GM18870 (cell line): ENCODE measurements at regions not wholly inside any gene's neighbourhood (a gene's known extent, or its start where the extent isn't known, plus 50 kb on each side); places are given as distances from the start of the nearest gene placed in this dataset.

ENCODE experiments used
- ATAC-seq: cut with Tn5 transposase; IDR thresholded peaks from one replicate; pipeline ENCODE4 v1.9.1; 2021; ENCODE audit warnings: moderate library complexity; ENCODE audit not compliant: unreplicated experiment

DNA sequence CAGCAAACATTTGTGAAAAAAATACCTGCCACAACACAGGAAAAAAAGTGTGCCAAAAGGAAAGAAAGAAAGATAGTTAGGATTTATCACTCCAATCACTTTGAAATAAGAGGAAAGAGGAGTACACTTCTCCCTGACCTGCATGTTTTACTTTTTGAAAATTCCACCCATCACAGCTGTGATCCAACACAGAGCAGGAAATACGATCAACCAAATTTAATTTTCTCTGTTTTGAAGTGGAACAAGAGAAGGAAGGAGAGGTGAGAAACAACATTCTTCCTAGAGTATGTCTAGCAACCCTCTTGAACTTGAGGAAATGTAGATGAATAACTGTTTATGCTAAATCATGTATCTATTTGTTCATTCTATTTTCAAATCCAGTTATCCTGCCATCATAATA, 284.7 kb upstream of the SYT1 start:
- no peak for ATAC-seq

GRCh38 chr12:78580296-78580695, 284.3 kb upstream of the SYT1 start:
- ATAC-seq = no peak

- ATAC-seq = no peak
Observed at GRCh38 chr12:78584695-78585094, 279.9 kb upstream of the SYT1 start.

GRCh38 chr12:78585132-78585531, 279.4 kb upstream of the SYT1 start:
- no peak for ATAC-seq

GRCh38 chr12:78586790-78587189, 277.8 kb upstream of the SYT1 start:
- ATAC-seq = no peak

DNA sequence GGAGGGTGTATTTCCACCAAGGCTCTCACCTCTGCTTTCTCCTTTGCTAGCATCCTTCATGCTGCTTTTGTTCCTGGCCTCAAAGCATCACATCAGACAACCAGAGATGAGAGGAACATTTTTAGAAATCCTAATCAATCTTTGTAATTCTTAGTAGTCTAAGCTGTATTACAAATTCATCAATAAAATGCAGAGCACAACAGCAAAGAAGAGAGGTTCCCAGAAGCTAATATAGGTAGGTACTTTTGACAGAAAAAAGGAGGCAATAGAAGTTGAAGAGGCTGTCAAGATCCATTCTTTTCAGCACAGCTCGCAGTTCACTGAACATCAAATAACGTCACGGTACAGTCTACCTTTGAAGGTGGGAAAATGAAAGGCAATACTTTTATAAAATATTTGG, 265.2 kb upstream of the SYT1 start:
- ATAC-seq = no peak

DNA sequence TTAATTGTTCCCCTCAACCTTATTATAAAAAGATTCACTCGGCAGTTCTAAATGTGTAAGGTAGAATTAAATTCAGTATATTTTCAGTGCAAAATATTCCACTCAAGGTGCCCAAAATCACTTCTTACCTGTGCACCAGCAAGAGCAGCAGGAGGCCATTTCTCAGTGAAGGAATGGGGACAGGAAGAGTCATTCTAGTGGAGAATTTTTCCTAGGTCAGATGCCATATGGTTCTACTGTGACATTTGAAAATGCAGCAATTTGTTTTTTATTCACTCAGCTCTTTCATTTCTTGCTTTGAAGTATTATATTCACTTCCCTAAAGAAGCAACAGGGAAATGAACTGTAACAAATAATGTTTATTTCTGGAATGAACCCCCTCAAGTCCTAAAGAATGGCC, 264.0 kb upstream of the SYT1 start:
- ATAC-seq = no peak

- no peak for ATAC-seq
Observed at GRCh38 chr12:78611504-78611903, 253.1 kb upstream of the SYT1 start.

GRCh38 chr12:78612190-78612589, 252.4 kb upstream of the SYT1 start:
- ATAC-seq = no peak

DNA sequence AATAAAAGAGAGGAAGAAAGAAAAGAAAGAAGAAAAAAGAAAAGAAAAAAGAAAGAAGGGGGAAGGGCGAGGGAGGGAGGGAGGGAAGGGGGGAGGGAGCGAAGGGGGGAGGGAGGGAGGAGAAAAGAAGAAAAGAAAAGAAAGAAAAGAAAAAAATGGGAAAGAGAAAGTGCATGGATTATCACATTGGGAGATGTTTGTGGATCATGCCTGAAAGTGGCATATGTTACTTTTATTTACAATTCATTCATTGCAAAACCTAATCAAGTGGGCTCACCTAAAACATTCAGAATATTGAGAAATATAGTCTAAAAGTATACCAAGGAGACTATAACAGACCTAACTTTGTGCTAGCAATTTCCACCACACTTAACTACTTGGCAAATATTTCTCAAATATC, 246.9 kb upstream of the SYT1 start:
- no peak for ATAC-seq

GRCh38 chr12:78622529-78623195, 241.9 kb upstream of the SYT1 start:
- no peak for ATAC-seq

GRCh38 chr12:78628491-78629100, 236.0 kb upstream of the SYT1 start:
- no peak for ATAC-seq

- no peak for ATAC-seq
Observed at GRCh38 chr12:78636231-78636855, 228.2 kb upstream of the SYT1 start.

DNA sequence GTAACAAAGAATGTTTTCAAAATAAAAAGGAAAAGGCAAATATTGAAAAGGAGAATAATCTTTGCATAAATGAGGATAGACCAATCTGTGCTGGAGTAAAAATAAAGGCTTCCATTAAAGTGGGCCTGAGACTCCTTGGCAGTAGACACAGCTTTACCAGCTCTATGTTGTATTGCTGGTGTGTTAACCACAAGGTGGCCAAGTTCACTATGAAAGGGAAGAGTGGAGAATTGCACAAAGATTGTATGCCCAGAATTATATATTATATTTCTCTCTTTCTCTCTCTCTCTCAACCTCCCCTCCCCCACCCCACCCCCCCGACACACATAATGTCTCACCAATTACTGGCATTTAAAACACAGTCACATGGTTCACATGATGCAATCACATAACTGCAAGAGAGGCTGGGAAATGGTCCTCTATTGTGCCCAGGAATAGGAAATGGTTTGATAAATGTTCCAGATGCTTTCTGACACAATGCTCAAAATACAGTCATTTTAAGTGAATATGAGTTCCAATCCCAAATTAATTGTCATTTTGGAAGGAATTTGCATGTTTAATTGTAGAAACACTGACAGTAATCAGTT, 222.6 kb upstream of the SYT1 start:
- ATAC-seq = no peak

- no peak for ATAC-seq
Observed at GRCh38 chr12:78645956-78646355, 218.6 kb upstream of the SYT1 start.

GRCh38 chr12:78651755-78652154, 212.8 kb upstream of the SYT1 start:
- no peak for ATAC-seq

DNA sequence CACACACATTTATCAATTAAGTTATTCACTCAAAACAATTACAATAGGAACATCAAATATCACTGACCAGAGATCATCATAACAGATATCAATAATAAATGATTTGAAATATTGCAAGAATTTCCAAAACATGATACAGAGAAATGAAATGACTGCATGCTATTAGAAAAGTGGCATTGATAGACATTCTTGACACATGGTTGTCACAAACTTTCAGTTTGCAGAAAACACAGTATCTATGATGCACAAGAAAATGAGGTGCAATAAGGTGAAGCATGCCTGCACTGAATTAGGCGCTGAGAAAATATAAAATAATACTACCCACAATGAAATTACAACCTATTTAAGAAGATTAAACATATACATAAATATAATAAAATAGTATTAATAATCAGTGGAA, 198.0 kb upstream of the SYT1 start:
- no peak for ATAC-seq

- ATAC-seq = no peak
Observed at GRCh38 chr12:78671295-78671694, 193.3 kb upstream of the SYT1 start.

GRCh38 chr12:78672033-78672432, 192.5 kb upstream of the SYT1 start:
- no peak for ATAC-seq

GRCh38 chr12:78674311-78675090, 190.1 kb upstream of the SYT1 start:
- ATAC-seq = no peak

- ATAC-seq = no peak
Observed at GRCh38 chr12:78680596-78680995, 184.0 kb upstream of the SYT1 start.
